Activated B cell treated with CpG ODN at 0.5 μM for 24 hours (primary cell): ENCODE measurements at regions not wholly inside any gene's neighbourhood (a gene's known extent, or its start where the extent isn't known, plus 50 kb on each side); places are given as distances from the start of the nearest gene placed in this dataset.

ENCODE experiments used
- ATAC-seq: fragments of 200-7000 bp; cut with Tn5 transposase; one replicate; pipeline ENCODE4 v1.10.0; 2021; ENCODE audit warnings: low read depth, mild to moderate bottlenecking, moderate library complexity
- CTCF ChIA-PET: fragments of 350-600 bp; sonication (Branson Sonifier 250); formaldehyde crosslinking; loops from one replicate; lab custom pipeline; 2021; ENCODE audit warnings: antibody characterized with exemption; lab: Charles Lee
- POLR2A ChIA-PET: fragments of 350-600 bp; sonication (Branson Sonifier 250); formaldehyde crosslinking; loops from one replicate; lab custom pipeline; 2021; ENCODE audit warnings: antibody characterized with exemption; lab: Charles Lee
- DNase-seq: peaks from one replicate; pipeline ENCODE4 v3.0.0; 2022
- H3K27ac Mint-ChIP-seq: one replicate; pipeline ENCODE4 v1.8.0; 2020; ENCODE audit warnings: mixed read lengths
- H3K27me3 Mint-ChIP-seq: one replicate; pipeline ENCODE4 v1.8.0; 2021; ENCODE audit warnings: mixed read lengths
- H3K36me3 Mint-ChIP-seq: one replicate; pipeline ENCODE4 v1.8.0; 2021; ENCODE audit warnings: low read depth, mixed read lengths
- H3K4me1 Mint-ChIP-seq: one replicate; pipeline ENCODE4 v1.8.0; 2021; ENCODE audit warnings: mixed read lengths
- H3K4me3 Mint-ChIP-seq: one replicate; pipeline ENCODE4 v1.8.0; 2020; ENCODE audit warnings: mild to moderate bottlenecking, mixed read lengths
- H3K9me3 Mint-ChIP-seq: one replicate; pipeline ENCODE4 v1.8.0; 2020; ENCODE audit warnings: mixed read lengths
- intact Hi-C: fragments of 100-400 bp; cut with micrococcal nuclease; formaldehyde crosslinking; loops from one replicate; pipeline ENCODE4 v1.15.1; 2024
- TF ChIP-seq, protein P1 (sequence below): fragments of 200-600 bp; IDR thresholded peaks from one replicate; pipeline ENCODE4 v1.8.0; 2022; ENCODE audit warnings: antibody characterized with exemption, mild to moderate bottlenecking

DNA sequence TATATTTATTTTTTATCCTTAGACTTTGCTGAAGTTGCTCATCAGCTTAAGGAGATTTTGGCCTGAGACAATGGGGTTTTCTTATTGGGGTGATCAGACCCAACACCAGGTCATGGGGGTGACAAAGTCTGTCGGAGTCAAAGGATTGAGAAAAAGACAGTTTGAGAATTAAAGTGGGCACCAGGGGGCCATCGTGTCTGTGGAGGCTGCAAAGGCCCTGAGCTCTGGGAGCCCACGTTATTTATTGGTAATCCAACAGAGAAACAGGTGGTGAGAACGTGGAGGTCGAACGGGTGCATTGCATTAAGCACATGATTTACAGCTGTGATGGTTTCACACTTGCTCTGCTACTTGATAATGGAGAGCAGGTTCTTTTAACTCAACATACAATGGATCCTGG is 102.5 kb upstream of the CDH10 start:
- Mint-ChIP-seq H3K36me3 (no peaks in the 10 kb centered on the region), H3K4me3 (no peak overlapping the region), H3K4me1 (no peaks in the 10 kb centered on the region), H3K27me3 (no peaks in the 10 kb centered on the region), H3K9me3 (peaks cover 12% of the 10 kb centered on the region), H3K27ac (no peak overlapping the region)
- CTCF ChIA-PET, result no interaction called here
- DNase-seq (no peak), ATAC-seq (no peak)
- TF ChIP-seq, protein P1, sequence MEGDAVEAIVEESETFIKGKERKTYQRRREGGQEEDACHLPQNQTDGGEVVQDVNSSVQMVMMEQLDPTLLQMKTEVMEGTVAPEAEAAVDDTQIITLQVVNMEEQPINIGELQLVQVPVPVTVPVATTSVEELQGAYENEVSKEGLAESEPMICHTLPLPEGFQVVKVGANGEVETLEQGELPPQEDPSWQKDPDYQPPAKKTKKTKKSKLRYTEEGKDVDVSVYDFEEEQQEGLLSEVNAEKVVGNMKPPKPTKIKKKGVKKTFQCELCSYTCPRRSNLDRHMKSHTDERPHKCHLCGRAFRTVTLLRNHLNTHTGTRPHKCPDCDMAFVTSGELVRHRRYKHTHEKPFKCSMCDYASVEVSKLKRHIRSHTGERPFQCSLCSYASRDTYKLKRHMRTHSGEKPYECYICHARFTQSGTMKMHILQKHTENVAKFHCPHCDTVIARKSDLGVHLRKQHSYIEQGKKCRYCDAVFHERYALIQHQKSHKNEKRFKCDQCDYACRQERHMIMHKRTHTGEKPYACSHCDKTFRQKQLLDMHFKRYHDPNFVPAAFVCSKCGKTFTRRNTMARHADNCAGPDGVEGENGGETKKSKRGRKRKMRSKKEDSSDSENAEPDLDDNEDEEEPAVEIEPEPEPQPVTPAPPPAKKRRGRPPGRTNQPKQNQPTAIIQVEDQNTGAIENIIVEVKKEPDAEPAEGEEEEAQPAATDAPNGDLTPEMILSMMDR, result no peak
- POLR2A ChIA-PET, result no interaction called here
- intact Hi-C loops, result no loop called here

DNA sequence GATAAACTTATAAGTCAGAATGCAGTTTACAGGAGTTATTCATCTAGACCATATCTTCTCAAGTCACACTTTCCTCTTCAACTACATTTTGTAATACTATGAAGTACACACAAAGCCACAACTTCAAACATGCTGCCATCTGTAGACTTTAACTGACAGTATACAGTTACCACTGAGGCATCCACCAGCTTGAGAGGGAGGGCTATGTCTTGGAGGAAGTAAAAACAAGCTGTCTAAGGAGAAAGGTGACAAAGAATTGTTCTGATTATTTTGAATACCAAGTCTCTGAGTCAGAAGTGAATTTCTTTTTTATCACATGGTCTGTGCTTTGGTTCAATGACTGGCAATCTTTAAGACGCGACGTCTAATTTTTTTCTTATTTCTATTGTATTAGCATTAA is 97.6 kb upstream of the CDH10 start:
- Mint-ChIP-seq H3K27me3 (no peaks in the 10 kb centered on the region), H3K4me3 (no peak overlapping the region), H3K27ac (no peak overlapping the region), H3K36me3 (no peaks in the 10 kb centered on the region), H3K4me1 (no peaks in the 10 kb centered on the region), H3K9me3 (peaks cover 6% of the 10 kb centered on the region)
- TF ChIP-seq, protein P1, result no peak
- CTCF ChIA-PET, result no interaction called here
- POLR2A ChIA-PET, result no interaction called here
- intact Hi-C loops, result no loop called here
- DNase-seq (no peak), ATAC-seq (no peak)

DNA sequence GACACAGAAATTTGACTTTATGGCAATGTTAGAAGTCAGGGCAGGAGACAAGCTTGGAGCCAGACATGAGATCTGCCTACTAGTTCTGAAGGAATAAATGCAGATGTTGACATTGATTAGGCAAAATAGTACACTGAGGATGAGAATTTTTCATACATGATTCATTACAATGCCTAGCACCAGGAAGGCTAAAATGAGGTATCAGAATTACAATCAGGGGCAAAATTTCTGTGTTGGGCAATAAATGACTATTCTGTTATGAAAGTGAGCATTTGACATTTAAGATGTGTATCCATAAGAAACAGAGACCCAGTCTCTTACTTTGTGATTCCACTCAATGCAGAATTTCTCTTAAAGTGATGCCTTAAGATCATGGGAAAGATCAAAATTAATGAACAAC is 92.4 kb upstream of the CDH10 start:
- CTCF ChIA-PET, result no interaction called here
- no peaks in the 10 kb centered on the region for H3K4me1 Mint-ChIP-seq
- no peak overlapping the region for H3K4me3 Mint-ChIP-seq
- H3K27me3 Mint-ChIP-seq, result no peaks in the 10 kb centered on the region
- peaks cover 6% of the 10 kb centered on the region for H3K9me3 Mint-ChIP-seq
- H3K27ac Mint-ChIP-seq, result no peak overlapping the region
- DNase-seq (no peak), ATAC-seq (no peak)
- POLR2A ChIA-PET, result no interaction called here
- TF ChIP-seq, protein P1, result no peak
- H3K36me3 Mint-ChIP-seq, result no peaks in the 10 kb centered on the region
- intact Hi-C loops, result no loop called here

DNA sequence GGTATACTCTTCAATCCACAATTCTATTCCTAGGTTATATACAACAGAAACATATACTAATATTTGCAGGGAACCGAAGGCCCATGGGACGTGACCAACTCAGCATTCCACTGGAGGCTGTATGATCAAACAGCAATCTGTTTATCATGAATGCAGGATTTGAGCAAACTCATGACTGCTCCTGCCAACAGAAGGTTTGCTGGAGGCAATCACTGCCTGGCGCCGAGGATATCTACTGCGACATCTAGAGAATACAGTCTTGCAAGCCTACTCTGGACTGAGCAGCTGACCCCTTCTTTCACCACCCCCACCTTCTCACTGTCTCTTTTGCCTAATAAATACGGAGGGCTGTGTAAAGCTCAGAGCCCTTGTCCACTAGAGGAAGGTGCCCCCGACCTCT is 90.5 kb upstream of the CDH10 start:
- no peak for ATAC-seq

DNA sequence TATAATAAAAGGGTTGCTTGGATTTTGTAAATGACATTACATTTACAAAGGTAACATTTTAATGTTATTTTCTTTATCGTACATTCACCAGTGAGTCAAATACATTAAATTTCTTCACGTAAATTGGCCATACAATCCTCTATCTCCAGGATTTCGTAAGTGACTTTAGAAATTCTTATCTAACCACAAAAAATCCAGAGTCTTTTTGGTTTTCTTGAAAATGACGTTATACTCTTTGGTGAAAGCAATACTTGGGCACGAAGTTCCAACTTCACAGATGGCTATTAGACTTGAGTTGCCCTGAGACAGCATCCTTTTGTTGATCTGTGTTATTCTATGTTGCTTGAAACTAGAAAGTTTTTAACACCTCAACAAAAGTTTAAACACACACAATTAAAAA is 87.4 kb upstream of the CDH10 start:
- H3K27me3 Mint-ChIP-seq, result no peaks in the 10 kb centered on the region
- H3K27ac Mint-ChIP-seq, result no peak overlapping the region
- TF ChIP-seq, protein P1, result no peak
- DNase-seq, result no peak
- peaks cover 15% of the 10 kb centered on the region for H3K9me3 Mint-ChIP-seq
- ChIA-PET CTCF (no interaction called here), POLR2A (no interaction called here)
- no peaks in the 10 kb centered on the region for H3K36me3 Mint-ChIP-seq
- H3K4me1 Mint-ChIP-seq, result no peaks in the 10 kb centered on the region
- intact Hi-C loops, result no loop called here
- no peak overlapping the region for H3K4me3 Mint-ChIP-seq
- no peak for ATAC-seq

More for the DNA sequence above, 90.5 kb upstream of the CDH10 start:
- Mint-ChIP-seq H3K9me3 (peaks cover 8% of the 10 kb centered on the region), H3K27me3 (no peaks in the 10 kb centered on the region), H3K4me1 (no peaks in the 10 kb centered on the region), H3K36me3 (no peaks in the 10 kb centered on the region), H3K4me3 (no peak overlapping the region), H3K27ac (no peak overlapping the region)
- TF ChIP-seq, protein P1, result no peak
- CTCF ChIA-PET, result no interaction called here
- POLR2A ChIA-PET, result no interaction called here
- intact Hi-C loops, result no loop called here
- DNase-seq, result no peak
